HG03469 (cell line): ENCODE measurements at regions not wholly inside any gene's neighbourhood (a gene's known extent, or its start where the extent isn't known, plus 50 kb on each side); places are given as distances from the start of the nearest gene placed in this dataset.
"Not testable (repeated sequence)": the region's sequence is repeated elsewhere in the genome, so short reads cannot be mapped to it uniquely, and the experiment has no call there.

Experiments
- ATAC-seq: cut with Tn5 transposase; IDR thresholded peaks from one replicate; pipeline ENCODE4 v1.9.1; 2021; ENCODE audit warnings: mild to moderate bottlenecking, moderate library complexity, moderate number of reproducible peaks; ENCODE audit not compliant: unreplicated experiment

DNA sequence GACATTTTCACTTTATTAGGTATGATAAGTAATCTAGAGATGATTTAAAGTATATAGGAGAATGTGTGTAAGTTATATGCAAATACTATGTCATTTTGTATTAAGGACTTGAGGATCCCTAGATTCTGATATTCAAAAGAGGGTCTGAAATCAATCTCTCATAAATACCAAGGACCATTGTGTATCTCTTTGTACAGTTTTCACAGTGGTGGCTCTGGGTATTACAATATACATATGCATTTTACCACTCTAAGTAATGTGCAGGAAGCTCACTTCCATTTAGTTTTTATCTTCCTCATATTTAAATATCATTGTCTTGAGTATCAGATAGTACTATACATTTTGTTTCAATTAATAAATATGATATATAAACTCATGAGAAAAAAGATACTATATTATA, 862.6 kb upstream of the PCDH20 start:
- no peak for ATAC-seq

DNA sequence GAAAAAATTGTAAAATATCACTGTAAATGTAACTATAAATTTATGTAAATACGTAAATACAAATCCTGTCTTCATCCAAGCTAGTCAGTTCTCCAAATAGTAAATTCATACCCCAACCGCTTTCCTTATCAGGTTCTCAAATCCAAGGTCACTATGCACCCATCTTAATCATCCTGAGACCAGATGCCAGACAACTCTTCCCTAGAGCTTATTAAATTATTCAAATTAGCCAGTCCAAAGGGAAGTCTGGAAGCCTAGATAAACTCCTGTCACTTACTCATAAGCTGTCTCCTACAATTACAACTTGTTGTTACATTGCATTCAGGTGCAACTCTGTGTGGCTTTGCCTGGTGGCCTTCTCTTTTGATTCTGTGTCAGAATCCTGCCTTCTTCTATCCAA, 836.1 kb upstream of the PCDH20 start:
- no peak for ATAC-seq

DNA sequence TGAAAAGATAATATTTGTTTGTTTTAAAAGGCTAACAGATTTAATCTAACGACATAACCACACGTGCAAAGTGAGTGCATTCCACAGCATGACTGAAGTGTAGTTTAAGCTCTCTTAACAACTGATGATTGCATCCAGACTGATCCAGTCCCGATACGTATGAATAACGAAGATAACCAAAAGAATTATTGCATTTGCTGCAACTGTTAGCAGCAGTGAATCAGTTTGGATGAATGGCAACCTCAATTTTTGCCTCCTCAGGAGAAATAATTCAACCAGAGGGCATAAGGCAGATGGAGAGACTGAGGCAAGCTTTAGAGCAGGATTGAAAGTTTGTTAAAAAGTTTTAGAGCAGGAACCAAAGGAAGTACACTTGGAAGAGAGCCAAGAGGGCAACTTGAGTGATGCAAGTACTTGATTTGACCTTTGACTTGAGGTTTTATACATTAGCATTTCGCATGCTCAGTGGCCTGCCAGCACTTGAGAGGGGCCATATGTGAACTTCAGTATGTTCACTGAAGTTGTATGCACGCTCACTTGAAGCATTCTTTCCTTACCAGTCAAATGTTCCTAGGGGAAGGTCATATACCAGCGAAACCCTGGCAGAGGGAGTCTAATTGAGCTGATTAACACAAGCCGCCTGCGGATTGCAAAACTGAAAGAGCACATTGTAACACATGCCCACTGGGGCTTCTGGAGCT, 835.0 kb upstream of the PCDH20 start:
- ATAC-seq, result no peak

GRCh38 chr13:62246581-62246980, 830.9 kb upstream of the PCDH20 start:
- no peak for ATAC-seq

GRCh38 chr13:62243106-62243505, 827.5 kb upstream of the PCDH20 start:
- no peak for ATAC-seq

GRCh38 chr13:62234780-62235440, 819.3 kb upstream of the PCDH20 start:
- ATAC-seq, result no peak

- ATAC-seq, result no peak
These were observed 795.3 kb upstream of the PCDH20 start for GRCh38 chr13:62210951-62211350.

GRCh38 chr13:62209529-62209928, 793.9 kb upstream of the PCDH20 start:
- peak; percentile 53 for ATAC-seq

DNA sequence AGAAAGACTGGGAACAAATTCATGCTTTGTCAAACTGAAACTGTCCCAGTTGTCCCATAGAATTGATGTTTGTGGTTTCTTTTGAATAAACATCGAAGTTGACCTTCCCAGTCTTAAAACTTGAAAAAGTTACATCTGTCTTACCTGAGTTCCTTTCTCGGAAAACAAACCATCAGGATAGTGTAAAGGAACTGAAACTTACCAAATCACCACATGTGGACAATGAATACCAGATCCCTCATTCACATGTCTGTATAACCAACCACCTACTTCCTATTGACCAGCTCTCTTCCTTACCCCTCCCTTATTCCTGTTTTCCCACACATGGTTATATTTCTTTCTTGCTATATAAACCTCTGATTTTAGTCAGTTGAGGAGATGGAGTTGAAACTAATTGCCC, 791.7 kb upstream of the PCDH20 start:
- ATAC-seq, result no peak

DNA sequence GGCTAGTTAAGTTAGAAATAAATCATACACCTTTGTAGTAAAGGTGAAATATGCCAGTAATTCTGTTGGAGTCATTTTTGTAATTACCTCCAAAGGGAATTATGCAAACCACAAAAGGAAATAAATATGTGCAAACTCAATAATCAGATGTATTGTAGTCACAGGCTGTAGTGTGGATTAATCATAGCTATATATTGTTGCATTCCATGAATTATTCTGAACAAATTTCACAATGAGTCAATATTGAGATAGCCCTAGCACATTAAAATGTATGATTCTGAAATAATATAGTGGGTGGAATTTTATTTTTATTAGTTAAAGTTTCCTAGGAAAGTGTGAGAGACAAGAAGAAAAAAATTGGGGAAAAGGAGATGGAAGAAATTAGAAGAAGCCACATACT, 790.5 kb upstream of the PCDH20 start:
- ATAC-seq, result no peak

DNA sequence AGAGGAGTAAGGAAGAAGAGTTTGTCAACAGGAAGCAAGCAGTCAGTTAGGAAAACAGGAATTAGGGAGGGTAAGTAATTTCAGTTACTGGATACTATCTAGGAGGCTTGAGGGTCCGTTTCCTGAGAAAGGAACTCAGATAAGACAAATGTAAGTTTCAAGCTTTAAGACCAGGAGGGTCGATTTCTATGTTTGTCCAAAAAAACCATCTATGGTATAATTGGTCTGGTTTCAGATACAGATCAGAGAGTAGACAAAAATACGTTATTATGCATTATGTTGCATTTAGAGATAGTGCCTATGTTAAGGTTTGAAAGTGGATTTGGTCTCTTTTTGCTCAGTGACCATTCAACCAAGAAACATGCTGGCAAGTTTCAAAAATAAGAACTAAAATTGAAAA, 789.6 kb upstream of the PCDH20 start:
- ATAC-seq, result no peak

DNA sequence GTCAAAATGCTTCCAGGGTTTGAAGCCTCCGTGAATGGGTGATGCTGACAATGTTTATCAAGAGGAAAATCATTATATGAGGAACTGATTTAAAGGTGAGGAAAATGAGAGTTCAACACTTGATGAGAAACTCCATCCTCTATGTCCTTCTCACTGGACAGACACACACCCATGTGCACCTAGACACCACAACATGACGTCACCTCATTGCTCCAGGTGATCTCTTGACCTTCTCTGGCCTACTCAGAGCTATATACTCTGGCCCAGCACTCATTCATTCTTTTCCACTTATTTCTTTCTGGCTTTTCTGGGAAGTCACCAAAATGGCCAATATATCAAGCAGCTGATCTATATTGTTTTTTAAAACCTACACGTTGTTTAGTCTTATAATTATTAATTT, 778.7 kb upstream of the PCDH20 start:
- ATAC-seq, result no peak

DNA sequence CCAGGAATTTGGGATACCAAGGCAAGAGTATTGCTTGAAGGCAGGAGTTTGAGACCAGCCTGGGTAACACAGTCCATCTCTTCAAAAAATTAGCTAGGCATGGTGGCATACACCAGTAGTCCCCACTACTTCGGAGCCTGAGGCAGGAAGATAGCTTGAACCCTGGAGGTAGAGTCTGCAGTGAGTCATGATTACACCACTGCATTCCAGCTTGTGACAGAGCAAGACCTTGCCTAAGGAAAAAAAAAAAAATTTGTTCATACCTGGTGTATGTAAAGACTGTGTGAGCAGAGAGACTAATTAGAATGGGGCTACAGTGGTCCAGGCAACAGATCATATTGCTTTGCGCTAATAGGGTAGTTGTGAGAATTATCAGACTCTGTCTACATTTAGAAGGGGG, 778.3 kb upstream of the PCDH20 start:
- no peak for ATAC-seq

DNA sequence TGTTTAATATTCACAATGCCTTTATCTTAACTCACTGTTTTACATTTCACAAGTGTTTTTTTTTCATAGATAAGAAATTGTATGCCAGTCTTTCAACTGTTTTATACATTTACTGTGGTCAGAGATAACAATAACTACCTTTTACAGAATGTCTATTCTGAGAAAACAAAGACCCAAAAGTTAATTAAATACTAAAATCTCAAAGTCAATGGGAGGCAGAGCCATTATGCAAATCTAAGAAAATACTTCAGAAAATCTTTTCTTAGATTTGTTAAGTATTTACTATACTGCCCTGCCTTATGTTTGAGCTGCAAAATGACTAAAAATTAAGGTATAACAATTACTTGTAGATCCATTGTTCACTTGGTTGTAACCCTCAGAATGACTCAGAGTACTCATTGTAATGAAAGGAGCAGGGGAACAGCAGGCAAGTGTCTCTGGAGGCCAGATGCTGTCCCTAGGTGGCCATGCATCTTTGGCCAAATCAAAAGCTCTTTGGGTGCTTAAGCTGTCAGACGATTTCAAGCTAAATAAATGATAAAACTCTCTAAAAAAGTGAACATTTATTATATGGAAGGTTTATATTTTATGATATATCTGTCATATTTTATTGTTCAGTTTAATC, 770.1 kb upstream of the PCDH20 start:
- ATAC-seq, result no peak

- ATAC-seq, result no peak
These were observed 760.4 kb upstream of the PCDH20 start for GRCh38 chr13:62176051-62176450.

DNA sequence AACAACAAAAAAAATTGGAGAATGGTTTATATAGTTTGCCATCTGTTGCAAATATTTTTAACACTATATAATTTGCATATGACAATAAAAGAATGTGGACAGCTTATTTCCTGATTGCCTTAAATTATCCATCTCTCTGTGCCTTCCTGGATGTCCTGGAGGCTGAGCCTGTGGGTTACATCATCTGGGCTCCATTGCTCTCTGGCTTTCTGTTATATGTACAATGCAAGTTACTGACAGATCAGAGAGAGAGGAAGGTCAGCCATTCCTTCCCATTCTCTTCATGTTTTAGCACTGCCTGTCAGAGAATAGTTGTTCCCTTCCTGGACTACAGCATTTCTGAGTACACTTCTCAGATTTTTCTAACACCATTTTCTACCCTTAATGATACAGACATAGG, 758.3 kb upstream of the PCDH20 start:
- ATAC-seq, result no peak

DNA sequence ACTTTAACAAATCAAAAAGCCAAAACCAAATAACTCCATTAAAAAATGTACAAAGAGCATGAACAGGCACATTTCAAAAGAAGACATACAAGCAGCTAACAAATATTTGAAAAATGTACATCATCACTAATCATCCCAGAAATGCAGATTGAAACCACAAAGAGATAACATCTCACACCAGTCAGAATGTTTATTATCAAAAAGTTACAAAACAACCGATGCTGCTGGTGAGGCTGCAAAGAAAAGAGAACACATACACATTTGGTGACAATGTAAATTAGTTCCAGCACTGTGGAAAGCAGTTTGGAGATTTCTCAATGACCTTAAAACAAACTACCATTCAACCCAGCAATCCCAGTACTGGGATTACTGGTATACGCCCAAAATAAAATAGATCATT, 756.0 kb upstream of the PCDH20 start:
- ATAC-seq, result no peak

- no peak for ATAC-seq
These were observed 753.2 kb upstream of the PCDH20 start for GRCh38 chr13:62168891-62169290.

GRCh38 chr13:62167650-62168172, 752.1 kb upstream of the PCDH20 start:
- no peak for ATAC-seq

GRCh38 chr13:62162860-62163259, 747.2 kb upstream of the PCDH20 start:
- no peak for ATAC-seq

- no peak for ATAC-seq
These were observed 742.9 kb upstream of the PCDH20 start for GRCh38 chr13:62158520-62158919.

GRCh38 chr13:62151724-62152123, 736.1 kb upstream of the PCDH20 start:
- not testable (repeated sequence) for ATAC-seq
